MM.1S (cell line): ENCODE measurements at regions not wholly inside any gene's neighbourhood (a gene's known extent, or its start where the extent isn't known, plus 50 kb on each side); places are given as distances from the start of the nearest gene placed in this dataset.

ENCODE experiments used
- DNase-seq: peaks from one replicate; pipeline ENCODE4 v3.0.0-alpha.2; 2015
- H2AFZ ChIP-seq: fragments of 300-600 bp; sonication (generic); 2 replicates; pipeline ENCODE4 v1.6.0; 2016; ENCODE audit warnings: antibody characterized with exemption, low read length
- H3F3A ChIP-seq: fragments of 300-600 bp; sonication (generic); 2 replicates; pipeline ENCODE4 v1.6.1; 2016; ENCODE audit warnings: mild to moderate bottlenecking, antibody characterized with exemption, low read length, moderate library complexity, mixed read lengths; ENCODE audit not compliant: insufficient read depth
- H3K27ac ChIP-seq: fragments of 300-600 bp; sonication (generic); 2 replicates; pipeline ENCODE4 v1.5.1; 2016; ENCODE audit warnings: mild to moderate bottlenecking, low read length
- H3K27me3 ChIP-seq: fragments of 300-600 bp; sonication (generic); replicated peaks from 2 replicates; pipeline ENCODE4 v1.6.0; 2016; ENCODE audit warnings: low read length; ENCODE audit not compliant: insufficient read depth
- H3K36me3 ChIP-seq: fragments of 300-600 bp; sonication (generic); replicated peaks from 2 replicates; pipeline ENCODE4 v1.6.1; 2016; ENCODE audit warnings: mild to moderate bottlenecking, low read length, mixed read lengths; ENCODE audit not compliant: insufficient read depth
- H3K4me1 ChIP-seq: fragments of 300-600 bp; sonication (generic); 2 replicates; pipeline ENCODE4 v1.6.1; 2016; ENCODE audit warnings: low read length, mixed read lengths
- H3K4me2 ChIP-seq: fragments of 300-600 bp; sonication (generic); 2 replicates; pipeline ENCODE4 v1.6.0; 2016; ENCODE audit warnings: low read depth, low read length
- H3K4me3 ChIP-seq: fragments of 300-600 bp; sonication (generic); 2 replicates; pipeline ENCODE4 v1.5.1; 2016; ENCODE audit warnings: low read length, mixed read lengths
- H3K79me2 ChIP-seq: fragments of 300-600 bp; sonication (generic); 2 replicates; pipeline ENCODE4 v1.6.1; 2016; ENCODE audit warnings: mixed run types, low read length, mixed read lengths
- H3K9ac ChIP-seq: fragments of 300-600 bp; sonication (generic); 2 replicates; pipeline ENCODE4 v1.6.1; 2016; ENCODE audit warnings: low read length, mixed read lengths
- H3K9me2 ChIP-seq: fragments of 300-600 bp; sonication (generic); replicated peaks from 2 replicates; pipeline ENCODE4 v1.6.1; 2016; ENCODE audit warnings: mild to moderate bottlenecking, low read length, mixed read lengths; ENCODE audit not compliant: insufficient read depth
- H3K9me3 ChIP-seq: fragments of 300-600 bp; sonication (generic); replicated peaks from 2 replicates; pipeline ENCODE4 v1.6.1; 2016; ENCODE audit warnings: mild to moderate bottlenecking, low read length, mixed read lengths; ENCODE audit not compliant: insufficient read depth
- H4K20me1 ChIP-seq: fragments of 300-600 bp; sonication (generic); 2 replicates; pipeline ENCODE4 v1.6.1; 2016; ENCODE audit warnings: mild to moderate bottlenecking, low read length, moderate library complexity, mixed read lengths; ENCODE audit not compliant: insufficient read depth
- CTCF ChIP-seq: fragments of 300-600 bp; sonication (generic); IDR thresholded peaks from 2 replicates; pipeline ENCODE4 v1.5.1; 2016; ENCODE audit warnings: antibody characterized with exemption, low read length, mixed read lengths
- EZH2 ChIP-seq: fragments of 300-600 bp; sonication (generic); optimal IDR thresholded peaks from 2 replicates; pipeline ENCODE3; 2017; ENCODE audit warnings: low read depth, mild to moderate bottlenecking, antibody characterized with exemption, low read length, mixed read lengths
- EZH2phosphoT487 ChIP-seq: fragments of 300-600 bp; sonication (generic); IDR thresholded peaks from 2 replicates; pipeline ENCODE4 v1.6.1; 2018; ENCODE audit warnings: antibody characterized with exemption, low read length

DNA sequence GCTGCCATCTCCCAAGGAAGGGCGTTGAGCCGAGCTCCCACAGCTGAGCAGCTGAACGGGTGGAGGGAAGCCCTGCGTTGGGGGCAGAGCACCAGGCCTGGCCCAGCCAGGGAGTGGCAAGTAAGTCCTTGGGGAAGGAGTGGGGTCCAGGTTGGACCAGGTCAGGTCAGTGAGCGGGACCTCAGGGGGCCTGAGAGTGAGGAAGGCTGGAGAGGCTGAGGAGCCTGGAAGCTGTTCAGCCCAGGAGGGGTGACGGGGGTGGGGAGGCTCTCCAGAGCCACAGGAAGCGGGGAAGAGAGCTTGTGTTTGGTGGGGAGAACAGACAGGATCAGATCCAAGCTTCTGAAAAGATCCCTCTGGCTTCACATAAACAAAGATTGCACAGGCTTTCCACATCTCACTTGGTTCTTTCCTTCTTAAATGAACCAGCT is 55.4 kb upstream of the ATP12A start:
- Histone ChIP-seq H3F3A (no peaks in the 10 kb centered on the region), H3K4me2 (no peak overlapping the region), H3K27ac (no peak overlapping the region), H3K79me2 (no peaks in the 10 kb centered on the region), H3K9me2 (no peaks in the 10 kb centered on the region), H3K36me3 (no peaks in the 10 kb centered on the region), H2AFZ (no peak overlapping the region), H3K4me1 (no peaks in the 10 kb centered on the region), H3K4me3 (no peak overlapping the region), H3K27me3 (no peaks in the 10 kb centered on the region), H4K20me1 (no peaks in the 10 kb centered on the region), H3K9me3 (no peaks in the 10 kb centered on the region), H3K9ac (no peak overlapping the region)
- DNase-seq: no peak
- no peak for TF ChIP-seq CTCF
- no peak for TF ChIP-seq EZH2
- no peak for TF ChIP-seq EZH2phosphoT487

GRCh38 chr13:24625331-24625731 is 54.9 kb upstream of the ATP12A start:
- Histone ChIP-seq H3F3A (no peaks in the 10 kb centered on the region), H2AFZ (no peak overlapping the region), H3K9me3 (no peaks in the 10 kb centered on the region), H3K9me2 (no peaks in the 10 kb centered on the region), H3K27me3 (no peaks in the 10 kb centered on the region), H3K4me2 (no peak overlapping the region), H3K9ac (no peak overlapping the region), H4K20me1 (no peaks in the 10 kb centered on the region), H3K79me2 (no peaks in the 10 kb centered on the region), H3K36me3 (no peaks in the 10 kb centered on the region), H3K27ac (no peak overlapping the region), H3K4me1 (no peaks in the 10 kb centered on the region), H3K4me3 (no peak overlapping the region)
- DNase-seq: no peak
- no peak for TF ChIP-seq CTCF
- TF ChIP-seq EZH2: no peak
- no peak for TF ChIP-seq EZH2phosphoT487

DNA sequence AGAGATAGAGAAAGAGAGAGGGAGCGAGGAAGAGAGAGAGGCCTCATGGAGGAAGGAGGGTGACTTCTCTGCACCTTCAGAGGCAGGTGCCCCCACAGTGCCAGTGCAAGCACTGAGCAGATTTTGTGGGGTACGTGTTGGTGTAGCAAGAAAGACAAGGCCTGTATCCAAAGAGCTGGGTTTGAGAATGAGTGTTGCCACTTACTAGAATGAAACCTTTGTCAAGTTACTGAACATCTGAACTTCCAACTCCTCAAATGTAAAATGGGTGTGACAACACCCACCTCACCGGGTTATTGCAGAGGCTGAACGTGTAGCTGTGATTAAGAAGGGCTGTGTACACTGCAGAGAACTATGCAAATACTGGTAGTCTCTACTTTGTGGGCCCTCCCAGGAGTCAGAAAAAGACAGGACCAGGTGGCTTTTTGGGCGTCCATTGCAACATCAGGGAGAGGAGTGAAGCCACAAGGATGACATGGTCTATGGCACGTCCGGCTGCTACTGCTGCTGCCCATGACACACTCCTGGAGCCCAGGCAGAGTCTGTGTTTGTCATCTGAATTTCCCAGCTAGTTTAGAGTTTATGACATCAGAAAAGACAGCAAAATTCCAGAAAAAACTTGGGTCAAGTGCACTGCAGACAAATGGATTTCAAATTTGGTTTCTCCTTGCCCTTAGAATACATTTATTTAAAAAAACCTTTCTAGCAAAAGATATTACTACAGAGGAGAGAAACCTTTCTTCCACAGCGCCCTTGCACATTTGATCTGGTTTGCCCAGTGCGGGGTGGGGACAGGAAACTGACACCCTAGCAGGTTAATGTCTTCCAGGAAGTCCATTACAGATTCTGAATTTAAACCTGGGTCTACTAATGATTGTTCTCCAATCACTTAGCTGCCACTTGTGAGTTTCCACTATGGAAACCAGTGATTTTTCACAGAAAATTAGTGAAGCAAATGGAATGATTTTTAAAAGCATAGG is 54.0 kb upstream of the ATP12A start:
- no peaks in the 10 kb centered on the region for H3F3A ChIP-seq
- H3K27me3 ChIP-seq: no peaks in the 10 kb centered on the region
- no peaks in the 10 kb centered on the region for H4K20me1 ChIP-seq
- no peaks in the 10 kb centered on the region for H3K4me1 ChIP-seq
- H3K79me2 ChIP-seq: no peaks in the 10 kb centered on the region
- no peak overlapping the region for H2AFZ ChIP-seq
- no peak for TF ChIP-seq EZH2
- TF ChIP-seq CTCF: no peak
- no peak for TF ChIP-seq EZH2phosphoT487
- no peak overlapping the region for H3K27ac ChIP-seq
- H3K9me3 ChIP-seq: no peaks in the 10 kb centered on the region
- no peak overlapping the region for H3K4me3 ChIP-seq
- H3K36me3 ChIP-seq: no peaks in the 10 kb centered on the region
- no peak for DNase-seq
- no peak overlapping the region for H3K4me2 ChIP-seq
- H3K9ac ChIP-seq: no peak overlapping the region
- H3K9me2 ChIP-seq: no peaks in the 10 kb centered on the region
